Suprapubic skin (tissue), 4 donors: ENCODE measurements at regions not wholly inside any gene's neighbourhood (a gene's known extent, or its start where the extent isn't known, plus 50 kb on each side); places are given as distances from the start of the nearest gene placed in this dataset.

Experiments
- EP300 ChIP-seq: sonication (generic); formaldehyde crosslinking; IDR thresholded peaks from one replicate; pipeline ENCODE4 v1.6.1; 2017; ENCODE audit warnings: antibody characterized with exemption
- POLR2A ChIP-seq, 2 donors: fragments of 450-650 bp; IDR thresholded peaks; one replicate each; pipeline ENCODE4 v1.6.1; 2017; ENCODE audit warnings: antibody characterized with exemption in 2 of 2, mild to moderate bottlenecking in 2 of 2, moderate library complexity in 2 of 2
- POLR2AphosphoS5 ChIP-seq, 3 donors: sonication (generic); formaldehyde crosslinking; IDR thresholded peaks; one replicate each; pipeline ENCODE4 v1.6.1; 2017; ENCODE audit warnings: antibody characterized with exemption in 3 of 3
- TF ChIP-seq, protein P1 (sequence below), 2 donors: fragments of 200-600 bp in 1 of 2; fragments of 450-650 bp in 1 of 2; sonication (generic) in 1 of 2; IDR thresholded peaks; one replicate each; pipeline ENCODE4 v1.5.1; 2016 to 2019; ENCODE audit warnings: antibody characterized with exemption in 2 of 2, mild to moderate bottlenecking in 1 of 2, moderate library complexity in 1 of 2

DNA sequence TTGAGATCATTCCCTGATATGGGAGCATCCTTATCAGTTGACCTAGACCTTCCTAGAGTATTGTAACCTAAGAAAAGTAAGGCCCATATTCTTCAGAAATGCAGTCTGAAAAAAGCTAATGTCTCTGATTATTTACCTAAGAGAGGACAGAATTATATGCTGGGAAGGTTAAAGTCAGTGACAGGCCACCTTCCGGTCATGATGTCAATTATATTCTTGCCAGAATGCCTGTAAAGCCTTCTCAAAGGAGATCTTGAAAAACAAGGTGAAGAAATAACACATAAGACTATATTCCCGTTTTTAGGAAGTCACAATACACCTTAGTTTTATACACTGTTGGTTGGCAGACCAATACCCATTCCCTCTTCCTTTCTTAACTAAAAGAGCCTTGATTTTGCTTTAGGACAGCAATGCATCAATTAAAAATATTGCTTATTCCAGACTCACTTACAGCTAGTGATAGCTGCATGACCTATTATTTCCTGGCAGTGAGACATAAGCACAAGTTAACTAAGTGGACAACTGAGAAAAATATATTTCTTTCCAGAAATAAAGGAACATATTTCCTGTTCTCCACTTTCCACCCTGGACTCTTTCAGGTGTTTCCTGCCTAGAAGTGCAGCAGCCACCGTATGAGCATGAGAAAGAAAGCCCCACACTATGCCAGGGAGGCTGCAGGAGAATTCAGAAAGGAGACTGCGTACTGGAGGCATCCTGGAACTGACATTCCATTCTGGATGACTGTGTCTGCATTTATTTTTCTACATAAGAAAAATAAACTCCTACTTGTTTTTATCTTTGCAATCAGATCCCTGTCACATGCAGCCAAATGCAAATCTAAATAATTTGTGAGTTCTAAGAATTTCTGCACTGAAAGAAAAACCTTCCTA lies 332.9 kb upstream of the PTBP2 start:
- no peak for TF ChIP-seq POLR2AphosphoS5 (IDR thresholded peaks at IDR 0.05)
- no peak for TF ChIP-seq POLR2A (IDR thresholded peaks at IDR 0.05)
- TF ChIP-seq, protein P1, sequence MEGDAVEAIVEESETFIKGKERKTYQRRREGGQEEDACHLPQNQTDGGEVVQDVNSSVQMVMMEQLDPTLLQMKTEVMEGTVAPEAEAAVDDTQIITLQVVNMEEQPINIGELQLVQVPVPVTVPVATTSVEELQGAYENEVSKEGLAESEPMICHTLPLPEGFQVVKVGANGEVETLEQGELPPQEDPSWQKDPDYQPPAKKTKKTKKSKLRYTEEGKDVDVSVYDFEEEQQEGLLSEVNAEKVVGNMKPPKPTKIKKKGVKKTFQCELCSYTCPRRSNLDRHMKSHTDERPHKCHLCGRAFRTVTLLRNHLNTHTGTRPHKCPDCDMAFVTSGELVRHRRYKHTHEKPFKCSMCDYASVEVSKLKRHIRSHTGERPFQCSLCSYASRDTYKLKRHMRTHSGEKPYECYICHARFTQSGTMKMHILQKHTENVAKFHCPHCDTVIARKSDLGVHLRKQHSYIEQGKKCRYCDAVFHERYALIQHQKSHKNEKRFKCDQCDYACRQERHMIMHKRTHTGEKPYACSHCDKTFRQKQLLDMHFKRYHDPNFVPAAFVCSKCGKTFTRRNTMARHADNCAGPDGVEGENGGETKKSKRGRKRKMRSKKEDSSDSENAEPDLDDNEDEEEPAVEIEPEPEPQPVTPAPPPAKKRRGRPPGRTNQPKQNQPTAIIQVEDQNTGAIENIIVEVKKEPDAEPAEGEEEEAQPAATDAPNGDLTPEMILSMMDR (IDR thresholded peaks at IDR 0.05), result no peak
- TF ChIP-seq EP300, result no peak
